Peyer's patch (tissue), 4 donors: ENCODE measurements at regions not wholly inside any gene's neighbourhood (a gene's known extent, or its start where the extent isn't known, plus 50 kb on each side); places are given as distances from the start of the nearest gene placed in this dataset.

ENCODE experiments used
- POLR2A ChIP-seq, 2 donors: fragments of 450-650 bp; IDR thresholded peaks; one replicate each; pipeline ENCODE4 v1.5.1; 2017; ENCODE audit warnings: antibody characterized with exemption in 2 of 2, mild to moderate bottlenecking in 2 of 2, moderate library complexity in 2 of 2
- TF ChIP-seq, protein P1 (sequence below), 6 experiments: fragments of 450-650 bp in 4 of 6; fragments of 200-600 bp in 2 of 6; sonication (generic) in 1 of 6; IDR thresholded peaks; one replicate each; pipeline ENCODE4 v1.5.1; 2017 to 2019; ENCODE audit warnings: antibody characterized with exemption in 6 of 6, mild to moderate bottlenecking in 3 of 6, moderate library complexity in 1 of 6

DNA sequence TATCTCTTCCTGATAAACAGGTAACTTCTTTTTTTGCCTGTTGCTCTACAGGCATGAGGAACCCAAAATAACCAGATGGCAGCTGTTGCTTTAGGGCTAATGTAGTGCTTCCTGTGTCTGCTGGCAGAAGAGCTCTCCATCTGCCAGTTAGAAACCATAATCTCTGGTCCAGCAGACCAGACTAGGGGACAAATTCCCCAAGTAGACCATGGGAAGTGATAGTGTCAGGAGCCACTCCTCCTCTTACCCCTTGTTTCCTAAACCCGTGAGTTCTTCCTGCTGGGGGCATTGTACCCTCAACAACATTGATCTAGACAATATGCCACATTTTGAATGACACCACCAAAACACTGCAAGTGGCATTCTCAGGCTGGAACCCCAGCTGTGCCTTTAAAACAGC is 135.9 kb downstream of the DLEU7 start:
- TF ChIP-seq POLR2A (IDR thresholded peaks at IDR 0.05), result no peak
- TF ChIP-seq, protein P1, sequence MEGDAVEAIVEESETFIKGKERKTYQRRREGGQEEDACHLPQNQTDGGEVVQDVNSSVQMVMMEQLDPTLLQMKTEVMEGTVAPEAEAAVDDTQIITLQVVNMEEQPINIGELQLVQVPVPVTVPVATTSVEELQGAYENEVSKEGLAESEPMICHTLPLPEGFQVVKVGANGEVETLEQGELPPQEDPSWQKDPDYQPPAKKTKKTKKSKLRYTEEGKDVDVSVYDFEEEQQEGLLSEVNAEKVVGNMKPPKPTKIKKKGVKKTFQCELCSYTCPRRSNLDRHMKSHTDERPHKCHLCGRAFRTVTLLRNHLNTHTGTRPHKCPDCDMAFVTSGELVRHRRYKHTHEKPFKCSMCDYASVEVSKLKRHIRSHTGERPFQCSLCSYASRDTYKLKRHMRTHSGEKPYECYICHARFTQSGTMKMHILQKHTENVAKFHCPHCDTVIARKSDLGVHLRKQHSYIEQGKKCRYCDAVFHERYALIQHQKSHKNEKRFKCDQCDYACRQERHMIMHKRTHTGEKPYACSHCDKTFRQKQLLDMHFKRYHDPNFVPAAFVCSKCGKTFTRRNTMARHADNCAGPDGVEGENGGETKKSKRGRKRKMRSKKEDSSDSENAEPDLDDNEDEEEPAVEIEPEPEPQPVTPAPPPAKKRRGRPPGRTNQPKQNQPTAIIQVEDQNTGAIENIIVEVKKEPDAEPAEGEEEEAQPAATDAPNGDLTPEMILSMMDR (IDR thresholded peaks at IDR 0.05), result no peak
